Esophagus squamous epithelium (tissue), 4 donors: ENCODE measurements at regions not wholly inside any gene's neighbourhood (a gene's known extent, or its start where the extent isn't known, plus 50 kb on each side); places are given as distances from the start of the nearest gene placed in this dataset.

Source experiments
- CTCF ChIP-seq, 6 experiments: fragments of 450-650 bp in 4 of 6; fragments of 200-600 bp in 2 of 6; sonication (generic) in 2 of 6; IDR thresholded peaks; one replicate each; pipeline ENCODE4 v1.5.1; 2016 to 2019; ENCODE audit warnings: antibody characterized with exemption in 6 of 6, mild to moderate bottlenecking in 4 of 6, moderate library complexity in 4 of 6
- POLR2A ChIP-seq, 4 donors: fragments of 450-650 bp; IDR thresholded peaks; one replicate each; pipeline ENCODE4 v1.6.1; 2017; ENCODE audit warnings: antibody characterized with exemption in 4 of 4, mild to moderate bottlenecking in 4 of 4, moderate library complexity in 3 of 4

GRCh38 chr5:168066536-168067208 lies 224.8 kb upstream of the WWC1 start:
- TF ChIP-seq CTCF (IDR thresholded peaks at IDR 0.05) (no peak), POLR2A (IDR thresholded peaks at IDR 0.05) (no peak)
